A673 (cell line): ENCODE measurements at regions not wholly inside any gene's neighbourhood (a gene's known extent, or its start where the extent isn't known, plus 50 kb on each side); places are given as distances from the start of the nearest gene placed in this dataset.

Experiments
- CTCF ChIP-seq: fragments of 300-800, 200-600 bp; sonication (generic); conservative IDR thresholded peaks from 2 replicates; pipeline ENCODE4 v1.5.1; 2017; ENCODE audit warnings: low read depth, mild to moderate bottlenecking, antibody characterized with exemption, low read length, moderate library complexity, mixed read lengths
- EZH2 ChIP-seq: fragments of 200-600 bp; sonication (generic); IDR thresholded peaks from 2 replicates; pipeline ENCODE4 v1.6.1; 2017; ENCODE audit warnings: borderline replicate concordance, low read depth, mild to moderate bottlenecking, mixed read lengths, antibody characterized with exemption, low read length; ENCODE audit not compliant: poor library complexity, severe bottlenecking

GRCh38 chr5:29924107-29924506 is 1269.4 kb upstream of the CDH6 start:
- TF ChIP-seq CTCF = no peak
- no peak for TF ChIP-seq EZH2
